ENCODE measurements at regions not wholly inside any gene's neighbourhood (a gene's known extent, or its start where the extent isn't known, plus 50 kb on each side); places are given as distances from the start of the nearest gene placed in this dataset.
"Not testable (repeated sequence)": the region's sequence is repeated elsewhere in the genome, so short reads cannot be mapped to it uniquely, and the experiment has no call there.

GRCh38 chr18:40120356-40120755 lies 1834.7 kb upstream of the PIK3C3 start:
- Histone ChIP-seq H4K20me1 (ENCODE audit: control insufficient read depth, insufficient read depth) (no peaks in the 10 kb centered on the region), H3K27me3 (replicated peaks in 1 of 2; ENCODE audit: control insufficient read depth in 2 of 2, insufficient read depth in 2 of 2, low read length in 1 of 2) (no peaks in the 10 kb centered on the region), H3K9ac (ENCODE audit: control insufficient read depth, insufficient read depth, low read length) (no peak overlapping the region), H3K27ac (ENCODE audit: control insufficient read depth, insufficient read depth) (no peak overlapping the region), H2AFZ (ENCODE audit: control insufficient read depth, low read depth, low read length) (no peak overlapping the region), H3K4me3 (no peak overlapping the region), H3K4me2 (ENCODE audit: control insufficient read depth, insufficient read depth) (no peak overlapping the region), H3K9me3 (replicated peaks; ENCODE audit: control insufficient read depth, insufficient read depth, low read length) (no peaks in the 10 kb centered on the region), H3K36me3 (ENCODE audit: control insufficient read depth in 2 of 2, insufficient read depth in 2 of 2, low read length in 1 of 2) (no peaks in the 10 kb centered on the region), H3K79me2 (ENCODE audit: control insufficient read depth, insufficient read depth, low read length) (no peaks in the 10 kb centered on the region), H3K4me1 (ENCODE audit: control insufficient read depth, insufficient read depth, low read length) (no peaks in the 10 kb centered on the region)
- TF ChIP-seq NFIC (IDR thresholded peaks at IDR 0.05; ENCODE audit: low read depth, low read length) (no peak), MAX (IDR thresholded peaks at IDR 0.05; ENCODE audit: low read depth, low read length) (no peak), GATAD2B (conservative IDR thresholded peaks at IDR 0.05; ENCODE audit: low read depth) (no peak), JUNB (IDR thresholded peaks at IDR 0.05) (no peak), SMAD1 (IDR thresholded peaks at IDR 0.05; ENCODE audit: low read depth, partially characterized antibody) (no peak), RB1 (IDR thresholded peaks at IDR 0.05; ENCODE audit: borderline replicate concordance) (no peak), CBX5 (IDR thresholded peaks at IDR 0.05; ENCODE audit: low read depth) (no peak), SUZ12 (IDR thresholded peaks at IDR 0.05; ENCODE audit: unreplicated experiment) (no peak), SP1 (IDR thresholded peaks at IDR 0.05; ENCODE audit: low read depth, low read length) (no peak), SUPT20H (IDR thresholded peaks at IDR 0.05; ENCODE audit: borderline replicate concordance, control insufficient read depth, low read depth, low read length) (no peak), E2F8 (IDR thresholded peaks at IDR 0.05; ENCODE audit: low read depth, partially characterized antibody) (no peak)
- DNase-seq (ENCODE audit: low read depth, low spot score) = no peak
- FAIRE-seq = no peak
- ChIA-PET CTCF (interaction anchor here (1.3 kb wide), 1 partner anchor 9 kb away, joined by 3 read pairs; no protein-coding TSS in a partner anchor), POLR2A (interaction anchor here (2.7 kb wide), 1 partner anchor 10 kb away, joined by 10 read pairs; no protein-coding TSS in a partner anchor), SMC1A (ENCODE audit: uncharacterized antibody, unreplicated experiment) (interaction anchor here (1.1 to 6.3 kb wide), 4 partner anchors 10 to 34 kb away, joined by 3 to 59 read pairs (median 4); no protein-coding TSS in a partner anchor), RAD21 (ENCODE audit: unreplicated experiment) (interaction anchor here (1.5 to 2.9 kb wide), 2 partner anchors 9 to 10 kb away, joined by 4 to 8 read pairs; no protein-coding TSS in a partner anchor)
- in situ Hi-C loops (cut with MboI) = no loop called here
- intact Hi-C loops (cut with micrococcal nuclease; ENCODE audit: unreplicated experiment) = no loop called here
- 84% methylated on average over 1 of the region's 1 CpG for WGBS (ENCODE audit: insufficient coverage, insufficient replicate concordance, low lambda C conversion rate, missing lambda C conversion rate)
- BruUV-seq (replicated peaks) = no TSS peak
- no peak for ATAC-seq

GRCh38 chr18:40119581-40119980 lies 1835.5 kb upstream of the PIK3C3 start:
- 49% methylated on average over 10 of the region's 10 CpGs for WGBS (ENCODE audit: insufficient coverage, insufficient replicate concordance, low lambda C conversion rate, missing lambda C conversion rate)
- ATAC-seq; H3K4me1 ChIP-seq (ENCODE audit: control insufficient read depth, insufficient read depth, low read length); DNase-seq (ENCODE audit: low read depth, low spot score); H3K9ac ChIP-seq (ENCODE audit: control insufficient read depth, insufficient read depth, low read length); H4K20me1 ChIP-seq (ENCODE audit: control insufficient read depth, insufficient read depth); BruUV-seq (replicated peaks); in situ Hi-C loops (cut with MboI); intact Hi-C loops (cut with micrococcal nuclease; ENCODE audit: unreplicated experiment); H2AFZ ChIP-seq (ENCODE audit: control insufficient read depth, low read depth, low read length); H3K9me3 ChIP-seq (replicated peaks; ENCODE audit: control insufficient read depth, insufficient read depth, low read length); H3K4me2 ChIP-seq (ENCODE audit: control insufficient read depth, insufficient read depth); CTCF ChIA-PET; H3K27me3 ChIP-seq (replicated peaks in 1 of 2; ENCODE audit: control insufficient read depth in 2 of 2, insufficient read depth in 2 of 2, low read length in 1 of 2); H3K36me3 ChIP-seq (ENCODE audit: control insufficient read depth in 2 of 2, insufficient read depth in 2 of 2, low read length in 1 of 2); FAIRE-seq; H3K4me3 ChIP-seq; H3K79me2 ChIP-seq (ENCODE audit: control insufficient read depth, insufficient read depth, low read length); H3K27ac ChIP-seq (ENCODE audit: control insufficient read depth, insufficient read depth): not testable (repeated sequence)
- ChIA-PET SMC1A (ENCODE audit: uncharacterized antibody, unreplicated experiment) (interaction anchor here (6.3 kb wide), 1 partner anchor 9 kb away, joined by 59 read pairs; no protein-coding TSS in a partner anchor), RAD21 (ENCODE audit: unreplicated experiment) (interaction anchor here (2.9 kb wide), 1 partner anchor 10 kb away, joined by 8 read pairs; no protein-coding TSS in a partner anchor), POLR2A (interaction anchor here (2.7 kb wide), 1 partner anchor 10 kb away, joined by 10 read pairs; no protein-coding TSS in a partner anchor)

Measured in GM12878 (cell line).